H1 (cell line): ENCODE measurements at regions not wholly inside any gene's neighbourhood (a gene's known extent, or its start where the extent isn't known, plus 50 kb on each side); places are given as distances from the start of the nearest gene placed in this dataset.

Source experiments
- JUN ChIP-seq: IDR thresholded peaks from 2 replicates; pipeline ENCODE4 v1.6.1; 2011; ENCODE audit warnings: low read depth, mild to moderate bottlenecking, improper control_type of control experiment, low read length
- SP4 ChIP-seq: IDR thresholded peaks from 2 replicates; pipeline ENCODE4 v1.6.1; 2012; ENCODE audit warnings: low read length, inconsistent platforms

DNA sequence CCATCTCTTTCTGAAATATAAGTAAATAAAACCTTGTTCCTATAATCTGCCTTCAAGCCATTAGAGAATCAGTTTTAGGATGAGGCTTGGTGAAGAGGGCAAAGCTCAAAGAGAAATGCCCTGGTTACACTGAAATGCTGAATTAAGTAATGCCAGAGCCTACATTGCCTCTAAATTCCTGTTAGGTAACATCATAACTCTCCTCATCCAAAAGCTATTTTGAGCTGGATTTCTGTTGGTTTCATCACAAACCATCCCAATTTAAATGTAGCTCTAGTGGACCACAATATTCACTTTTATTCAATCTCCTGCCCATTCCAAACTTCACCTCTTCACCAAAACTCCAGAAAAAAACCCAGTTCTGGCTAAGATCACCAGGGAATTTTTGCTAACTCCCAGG lies 1319.7 kb upstream of the TENM3 start (continued):
- TF ChIP-seq JUN (no peak), SP4 (no peak)
- TF ChIP-seq, all 59 proteins: peak for 0
